ENCODE measurements at regions not wholly inside any gene's neighbourhood (a gene's known extent, or its start where the extent isn't known, plus 50 kb on each side); places are given as distances from the start of the nearest gene placed in this dataset.

GRCh38 chr1:4971666-4972065 is 317.3 kb downstream of the AJAP1 start:
- DNase-seq: no peak

GRCh38 chr1:4970532-4970931 is 316.1 kb downstream of the AJAP1 start:
- DNase-seq: peak in 1 of 51 donors; percentile 9

GRCh38 chr1:4969556-4970129 is 315.2 kb downstream of the AJAP1 start:
- no peak for DNase-seq

GRCh38 chr1:4965346-4966075 is 311.1 kb downstream of the AJAP1 start:
- no peak for DNase-seq

- DNase-seq: no peak
These were observed 310.4 kb downstream of the AJAP1 start for GRCh38 chr1:4964634-4965345.

GRCh38 chr1:4963251-4963650 is 308.8 kb downstream of the AJAP1 start:
- peak in 1 of 51 donors; percentile 24 for DNase-seq

- no peak for DNase-seq
These were observed 308.4 kb downstream of the AJAP1 start for GRCh38 chr1:4962836-4963235.

- DNase-seq: no peak
These were observed 307.7 kb downstream of the AJAP1 start for GRCh38 chr1:4961935-4962645.

GRCh38 chr1:4960782-4961475 is 306.5 kb downstream of the AJAP1 start:
- no peak for DNase-seq

- DNase-seq: no peak
These were observed 305.9 kb downstream of the AJAP1 start for GRCh38 chr1:4960336-4960735.

- DNase-seq: no peak
These were observed 304.8 kb downstream of the AJAP1 start for GRCh38 chr1:4959216-4959615.

GRCh38 chr1:4957027-4957426 is 302.6 kb downstream of the AJAP1 start:
- no peak for DNase-seq

- DNase-seq: no peak
These were observed 300.0 kb downstream of the AJAP1 start for GRCh38 chr1:4954392-4954791.

- no peak for DNase-seq
These were observed 297.2 kb downstream of the AJAP1 start for GRCh38 chr1:4951601-4952000.

GRCh38 chr1:4946343-4946742 is 291.9 kb downstream of the AJAP1 start:
- DNase-seq: no peak

GRCh38 chr1:4944911-4945310 is 290.5 kb downstream of the AJAP1 start:
- no peak for DNase-seq

GRCh38 chr1:4944072-4944471 is 289.7 kb downstream of the AJAP1 start:
- DNase-seq: no peak

- DNase-seq: no peak
These were observed 284.9 kb downstream of the AJAP1 start for GRCh38 chr1:4939266-4939665.

GRCh38 chr1:4937876-4938534 is 283.6 kb downstream of the AJAP1 start:
- no peak for DNase-seq

- peak in 25 of 51 donors; percentile 1 to 56 (median 11) for DNase-seq
These were observed 281.4 kb downstream of the AJAP1 start for GRCh38 chr1:4935807-4936206.

- no peak for DNase-seq
These were observed 278.8 kb downstream of the AJAP1 start for GRCh38 chr1:4933232-4933631.

Measured in hypothalamus (tissue), 51 donors.